Sigmoid colon (tissue), 4 donors: ENCODE measurements at regions not wholly inside any gene's neighbourhood (a gene's known extent, or its start where the extent isn't known, plus 50 kb on each side); places are given as distances from the start of the nearest gene placed in this dataset.
"Not testable (repeated sequence)": the region's sequence is repeated elsewhere in the genome, so short reads cannot be mapped to it uniquely, and the experiment has no call there.

Source experiments
- EP300 ChIP-seq, 4 donors: sonication (generic); formaldehyde crosslinking; IDR thresholded peaks; one replicate each; pipeline ENCODE4 v1.6.1; 2017; ENCODE audit warnings: antibody characterized with exemption in 4 of 4
- POLR2A ChIP-seq, 2 donors: fragments of 450-650 bp; IDR thresholded peaks; one replicate each; pipeline ENCODE4 v1.6.1; 2016; ENCODE audit warnings: antibody characterized with exemption in 2 of 2, mild to moderate bottlenecking in 2 of 2, moderate library complexity in 2 of 2
- POLR2AphosphoS5 ChIP-seq, 4 donors: sonication (generic); formaldehyde crosslinking; IDR thresholded peaks; one replicate each; pipeline ENCODE4 v1.6.1; 2017; ENCODE audit warnings: antibody characterized with exemption in 4 of 4
- TF ChIP-seq, protein P1 (sequence below), 4 experiments: fragments of 450-650 bp in 3 of 4; fragments of 200-600 bp in 1 of 4; IDR thresholded peaks; one replicate each; pipeline ENCODE4 v1.5.1; 2016 to 2019; ENCODE audit warnings: antibody characterized with exemption in 4 of 4, mild to moderate bottlenecking in 3 of 4, moderate library complexity in 2 of 4

DNA sequence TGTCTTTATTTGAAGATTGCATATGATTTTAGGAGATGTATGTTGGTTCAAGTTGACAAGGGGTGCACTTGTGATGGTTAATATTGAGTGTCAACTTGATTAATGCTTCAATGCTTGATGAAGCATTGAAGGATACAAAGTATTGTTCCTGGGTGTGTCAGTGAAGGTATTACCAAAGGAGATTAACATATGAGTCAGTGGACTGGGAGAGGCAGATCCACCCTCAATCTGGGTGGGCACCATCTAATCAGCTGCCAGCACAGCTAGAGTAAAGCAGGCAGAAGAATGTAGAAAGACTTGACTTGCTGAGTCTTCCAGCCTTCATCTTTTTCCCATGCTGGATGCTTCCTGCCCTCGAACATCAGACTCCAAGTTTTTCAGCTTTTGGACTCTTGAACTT, 995.6 kb upstream of the GYPC start:
- TF ChIP-seq POLR2A, POLR2AphosphoS5, EP300 (IDR thresholded peaks at IDR 0.05): not testable (repeated sequence)
- TF ChIP-seq, protein P1, sequence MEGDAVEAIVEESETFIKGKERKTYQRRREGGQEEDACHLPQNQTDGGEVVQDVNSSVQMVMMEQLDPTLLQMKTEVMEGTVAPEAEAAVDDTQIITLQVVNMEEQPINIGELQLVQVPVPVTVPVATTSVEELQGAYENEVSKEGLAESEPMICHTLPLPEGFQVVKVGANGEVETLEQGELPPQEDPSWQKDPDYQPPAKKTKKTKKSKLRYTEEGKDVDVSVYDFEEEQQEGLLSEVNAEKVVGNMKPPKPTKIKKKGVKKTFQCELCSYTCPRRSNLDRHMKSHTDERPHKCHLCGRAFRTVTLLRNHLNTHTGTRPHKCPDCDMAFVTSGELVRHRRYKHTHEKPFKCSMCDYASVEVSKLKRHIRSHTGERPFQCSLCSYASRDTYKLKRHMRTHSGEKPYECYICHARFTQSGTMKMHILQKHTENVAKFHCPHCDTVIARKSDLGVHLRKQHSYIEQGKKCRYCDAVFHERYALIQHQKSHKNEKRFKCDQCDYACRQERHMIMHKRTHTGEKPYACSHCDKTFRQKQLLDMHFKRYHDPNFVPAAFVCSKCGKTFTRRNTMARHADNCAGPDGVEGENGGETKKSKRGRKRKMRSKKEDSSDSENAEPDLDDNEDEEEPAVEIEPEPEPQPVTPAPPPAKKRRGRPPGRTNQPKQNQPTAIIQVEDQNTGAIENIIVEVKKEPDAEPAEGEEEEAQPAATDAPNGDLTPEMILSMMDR (IDR thresholded peaks at IDR 0.05) = not testable (repeated sequence)
